ENCODE measurements at regions not wholly inside any gene's neighbourhood (a gene's known extent, or its start where the extent isn't known, plus 50 kb on each side); places are given as distances from the start of the nearest gene placed in this dataset.
A peak's percentile ranks its signal among the peaks of the same experiment; 100 is the strongest.
"Not testable (repeated sequence)": the region's sequence is repeated elsewhere in the genome, so short reads cannot be mapped to it uniquely, and the experiment has no call there.

DNA sequence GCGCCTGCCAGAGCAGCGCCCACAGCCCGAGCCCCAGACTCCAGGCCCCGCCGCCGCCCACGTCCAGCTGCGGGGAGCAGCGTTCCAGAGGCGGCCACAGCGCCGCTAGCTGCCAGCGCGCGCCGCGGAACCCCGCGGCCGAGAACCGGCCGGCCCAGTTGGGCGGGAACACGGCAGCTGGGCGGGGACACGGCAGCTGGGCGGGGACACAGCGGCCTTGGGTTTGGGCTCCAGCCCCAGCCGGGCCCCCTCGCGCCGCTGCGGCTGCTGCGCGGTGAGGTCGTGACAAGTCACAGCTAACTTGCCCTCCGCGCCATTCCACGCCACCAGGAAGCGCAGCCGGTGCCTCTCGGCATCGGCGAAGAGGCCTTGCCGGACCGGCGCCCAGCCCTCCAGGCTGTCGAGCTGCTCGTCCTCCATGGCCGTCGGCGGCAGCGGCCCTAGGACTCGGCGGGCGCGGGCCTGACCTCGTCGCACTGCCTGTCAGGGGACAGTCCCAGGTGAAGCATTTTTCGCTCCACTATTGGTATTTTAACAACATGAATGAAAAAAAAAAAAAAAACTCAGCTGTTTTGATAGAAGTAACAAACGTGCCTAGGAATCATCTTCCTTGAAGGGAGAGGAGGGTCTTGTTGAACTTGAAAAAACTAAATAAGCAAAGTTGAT, 56.6 kb upstream of the GOLGA8N start:
- not testable (repeated sequence) for H3K27ac Mint-ChIP-seq, H3K36me3 Mint-ChIP-seq, H3K27me3 Mint-ChIP-seq, H3K9me3 Mint-ChIP-seq, H3K4me1 Mint-ChIP-seq
- ATAC-seq, result peak; percentile 98
- peak overlapping the region; percentile 60 for H3K4me3 Mint-ChIP-seq

DNA sequence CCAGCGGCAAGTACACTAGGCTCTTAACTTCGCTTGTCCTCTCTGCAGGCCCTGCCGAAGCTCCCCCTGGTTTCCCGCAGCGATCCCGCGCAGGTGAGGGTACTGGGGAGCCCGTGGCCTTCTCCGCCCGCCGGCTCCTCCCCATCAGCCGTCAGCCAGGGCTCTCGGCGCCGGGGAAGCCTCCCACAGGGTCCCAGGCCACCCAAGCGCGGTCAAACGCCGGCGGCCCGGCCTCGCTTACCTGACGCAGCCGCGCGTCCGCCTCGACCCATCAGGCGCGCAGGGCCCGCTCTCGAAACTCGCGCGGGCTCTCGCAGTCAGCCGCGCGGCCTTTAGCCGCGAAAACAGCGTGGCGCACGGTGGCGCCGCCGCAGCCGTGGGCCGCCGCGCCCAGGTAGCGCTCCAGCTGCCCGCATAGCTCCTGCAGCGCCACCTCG, 57.2 kb upstream of the GOLGA8N start:
- H3K27ac Mint-ChIP-seq, H3K9me3 Mint-ChIP-seq, H3K4me3 Mint-ChIP-seq, H3K36me3 Mint-ChIP-seq, H3K27me3 Mint-ChIP-seq, H3K4me1 Mint-ChIP-seq: not testable (repeated sequence)
- peak; percentile 72 for ATAC-seq

DNA sequence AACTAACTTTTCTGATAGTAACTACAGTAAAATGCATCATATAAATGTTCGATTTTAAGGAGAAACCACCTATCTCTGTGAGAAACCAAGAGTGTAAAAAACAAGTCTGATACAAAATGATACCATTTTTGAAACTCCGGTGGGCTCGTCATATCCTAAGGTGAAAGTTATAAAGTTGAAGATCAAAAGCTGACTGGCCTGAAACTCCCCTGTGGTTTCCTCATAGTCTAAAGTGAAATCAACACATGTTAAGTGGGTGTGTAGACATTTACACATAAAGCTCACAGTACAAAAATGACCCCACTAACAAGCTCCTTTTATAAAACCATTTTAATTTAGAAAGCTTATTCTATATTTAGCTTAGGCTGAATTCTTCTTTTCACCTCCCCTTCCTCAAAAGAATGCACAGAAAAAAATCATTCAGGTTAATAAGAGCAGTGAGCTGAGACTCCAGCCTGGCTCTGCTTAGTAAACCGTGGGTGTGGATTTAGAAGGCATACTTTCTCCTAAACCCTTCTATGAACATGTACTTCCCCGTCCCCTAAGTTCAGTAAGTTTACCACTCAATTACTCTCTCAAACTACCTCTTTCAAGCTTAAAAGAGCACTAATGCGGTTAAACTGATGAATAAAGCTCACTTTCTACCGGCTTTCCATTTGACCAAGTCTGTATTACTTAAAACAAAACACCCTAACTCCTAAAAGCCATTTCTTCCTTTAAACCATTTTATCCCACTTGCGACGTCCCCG, 57.9 kb upstream of the GOLGA8N start:
- not testable (repeated sequence) for H3K4me1 Mint-ChIP-seq, H3K4me3 Mint-ChIP-seq, H3K36me3 Mint-ChIP-seq, H3K27ac Mint-ChIP-seq, H3K9me3 Mint-ChIP-seq, H3K27me3 Mint-ChIP-seq
- peak; percentile 21 for ATAC-seq

DNA sequence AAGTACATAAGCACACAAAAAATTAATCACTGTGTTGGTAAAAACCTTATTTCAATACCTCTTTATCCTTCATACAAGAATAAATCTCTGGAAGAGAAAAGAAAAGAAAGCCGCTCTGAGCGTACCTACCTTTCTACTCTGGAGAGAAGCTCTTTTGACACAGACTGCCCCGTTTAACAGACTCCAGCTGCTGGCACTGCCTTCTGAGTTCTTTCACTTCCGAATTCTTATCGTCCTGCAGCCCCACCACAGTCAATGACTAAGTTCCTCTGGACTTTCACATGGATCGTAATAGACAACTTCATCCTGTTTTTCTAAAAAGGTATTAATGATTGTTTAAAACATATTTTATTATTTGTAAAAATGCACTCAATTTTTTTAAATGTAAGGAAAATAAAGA, 67.5 kb upstream of the GOLGA8O start:
- H3K27me3 Mint-ChIP-seq, H3K4me3 Mint-ChIP-seq, H3K4me1 Mint-ChIP-seq, H3K27ac Mint-ChIP-seq, ATAC-seq, H3K9me3 Mint-ChIP-seq: not testable (repeated sequence)
- H3K36me3 Mint-ChIP-seq, result peaks cover 18% of the 10 kb centered on the region

DNA sequence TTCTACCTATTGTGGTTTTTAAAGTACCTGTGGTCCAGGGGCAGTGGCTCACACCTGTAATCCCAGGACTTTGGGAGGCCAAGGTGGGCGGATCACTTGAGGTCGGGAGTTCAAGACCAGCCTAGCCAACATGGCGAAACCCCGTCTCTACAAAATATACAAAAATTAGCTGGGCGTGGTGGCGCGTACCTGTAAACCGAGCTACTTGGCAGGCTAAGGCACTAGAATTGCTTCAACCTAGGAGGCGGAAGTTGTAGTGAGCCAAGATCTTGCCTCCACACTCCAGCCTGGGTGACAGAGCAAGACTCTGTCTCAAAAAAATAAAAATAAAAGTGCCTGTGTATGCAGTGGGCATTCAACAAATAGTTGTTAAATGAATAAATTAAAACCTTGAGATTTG, 67.0 kb upstream of the GOLGA8O start:
- not testable (repeated sequence) for H3K27me3 Mint-ChIP-seq, H3K9me3 Mint-ChIP-seq, H3K4me1 Mint-ChIP-seq, ATAC-seq, H3K4me3 Mint-ChIP-seq, H3K27ac Mint-ChIP-seq
- H3K36me3 Mint-ChIP-seq, result peaks cover 19% of the 10 kb centered on the region

DNA sequence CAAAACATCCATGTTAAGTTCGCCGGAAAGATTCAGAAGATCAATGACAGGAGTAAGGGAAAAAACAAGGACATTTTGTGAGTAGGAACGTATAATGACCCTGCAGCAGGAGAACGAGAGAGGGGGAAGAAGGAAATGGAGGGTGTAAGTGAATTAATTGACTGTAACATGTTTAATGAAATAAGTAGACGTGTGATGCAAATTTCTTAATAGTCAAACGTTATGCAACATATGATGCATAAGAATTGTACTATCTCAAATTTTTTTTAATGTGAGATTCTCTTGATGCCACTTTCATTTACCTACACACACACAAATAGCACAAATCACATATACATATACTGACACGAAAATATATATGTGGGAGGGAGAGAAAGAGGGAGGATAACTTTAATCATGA, 63.5 kb upstream of the GOLGA8O start:
- H3K27me3 Mint-ChIP-seq, H3K4me3 Mint-ChIP-seq, H3K4me1 Mint-ChIP-seq, ATAC-seq, H3K9me3 Mint-ChIP-seq, H3K27ac Mint-ChIP-seq: not testable (repeated sequence)
- H3K36me3 Mint-ChIP-seq, result peaks cover 19% of the 10 kb centered on the region

DNA sequence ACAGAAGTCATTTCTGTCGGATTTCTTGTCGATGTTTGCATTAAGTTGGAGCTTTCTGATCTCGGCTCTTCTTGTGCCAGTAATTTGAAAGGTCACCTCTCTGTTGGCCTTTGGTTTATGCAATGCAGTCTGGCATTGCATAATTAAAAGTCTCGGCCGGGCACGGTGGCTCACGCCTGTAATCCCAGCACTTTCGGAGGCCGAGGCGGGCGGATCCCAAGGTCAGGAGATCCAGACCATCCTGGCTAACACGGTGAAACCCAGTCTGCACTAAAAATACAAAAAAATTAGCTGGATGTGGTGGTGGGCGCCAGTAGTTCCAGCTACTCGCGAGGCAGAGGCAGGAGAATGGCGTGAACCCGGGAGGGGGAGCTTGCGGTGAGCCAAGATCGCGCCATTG, 62.6 kb upstream of the GOLGA8O start:
- not testable (repeated sequence) for H3K4me1 Mint-ChIP-seq, ATAC-seq, H3K27ac Mint-ChIP-seq, H3K27me3 Mint-ChIP-seq, H3K9me3 Mint-ChIP-seq, H3K4me3 Mint-ChIP-seq
- H3K36me3 Mint-ChIP-seq, result peaks cover 19% of the 10 kb centered on the region

DNA sequence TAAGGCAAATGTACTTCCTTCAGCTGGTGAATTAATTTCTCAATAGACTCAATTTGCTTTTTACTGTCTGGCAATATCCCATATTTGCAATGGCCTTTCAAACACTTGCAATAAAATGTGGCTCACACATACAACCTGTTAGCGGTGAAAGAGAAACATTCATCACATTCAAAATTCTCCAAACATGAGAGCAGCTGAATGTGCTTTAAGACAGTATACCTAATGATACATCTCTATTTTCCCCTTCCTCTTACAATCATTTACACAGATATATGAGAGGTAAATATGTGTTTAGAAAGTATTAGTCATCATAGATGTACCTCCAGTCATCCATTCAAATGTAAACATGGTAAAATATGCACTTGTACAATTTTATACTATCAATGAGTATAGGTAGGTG, 61.5 kb upstream of the GOLGA8O start:
- H3K36me3 Mint-ChIP-seq, result peaks cover 19% of the 10 kb centered on the region

DNA sequence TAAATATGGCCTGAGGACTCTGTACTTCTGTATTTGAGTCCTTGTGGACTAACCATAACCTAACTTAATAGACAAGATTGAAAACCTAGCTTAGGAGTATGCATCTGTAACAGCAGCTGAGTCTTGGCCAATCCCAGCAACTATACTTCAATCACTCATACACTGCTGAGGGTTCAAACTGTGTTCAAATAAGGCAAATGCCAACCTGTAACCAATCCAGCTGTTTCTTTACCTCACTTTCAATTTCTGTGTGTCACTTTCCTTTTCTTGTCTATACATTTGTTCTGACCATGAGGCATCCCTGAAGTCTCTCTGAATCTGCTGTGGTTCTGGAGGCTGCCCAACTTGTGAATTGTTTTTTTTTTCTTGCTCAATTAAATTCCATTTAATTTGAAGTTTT, 57.9 kb upstream of the GOLGA8O start:
- H3K27ac Mint-ChIP-seq, H3K9me3 Mint-ChIP-seq, ATAC-seq: not testable (repeated sequence)

More for the DNA sequence above, 61.5 kb upstream of the GOLGA8O start:
- not testable (repeated sequence) for ATAC-seq, H3K4me1 Mint-ChIP-seq, H3K9me3 Mint-ChIP-seq, H3K27me3 Mint-ChIP-seq, H3K4me3 Mint-ChIP-seq, H3K27ac Mint-ChIP-seq

DNA sequence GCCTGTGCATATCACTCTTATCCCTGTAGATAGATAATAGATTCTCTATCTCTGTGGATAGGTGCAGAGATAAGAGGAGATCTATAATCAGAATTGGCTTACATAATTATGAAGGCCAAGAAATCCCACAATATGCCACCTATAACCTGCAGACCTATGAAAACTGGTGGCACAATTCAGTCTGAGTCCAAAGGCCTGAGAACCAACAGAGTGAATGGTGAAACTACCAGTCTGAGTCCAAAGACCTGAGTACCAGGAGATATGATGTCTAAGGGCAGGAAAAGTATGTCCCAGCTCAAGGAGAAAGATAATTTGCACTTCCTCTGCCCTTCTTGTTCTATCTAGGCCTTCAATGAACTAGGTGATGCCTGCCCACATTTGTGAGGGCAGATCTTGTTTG, 54.6 kb upstream of the GOLGA8O start:
- H3K27me3 Mint-ChIP-seq, H3K27ac Mint-ChIP-seq, H3K4me1 Mint-ChIP-seq, H3K9me3 Mint-ChIP-seq, ATAC-seq, H3K4me3 Mint-ChIP-seq, H3K36me3 Mint-ChIP-seq: not testable (repeated sequence)

More for the DNA sequence above, 57.9 kb upstream of the GOLGA8O start:
- not testable (repeated sequence) for H3K27me3 Mint-ChIP-seq, H3K4me3 Mint-ChIP-seq, H3K4me1 Mint-ChIP-seq, H3K36me3 Mint-ChIP-seq

DNA sequence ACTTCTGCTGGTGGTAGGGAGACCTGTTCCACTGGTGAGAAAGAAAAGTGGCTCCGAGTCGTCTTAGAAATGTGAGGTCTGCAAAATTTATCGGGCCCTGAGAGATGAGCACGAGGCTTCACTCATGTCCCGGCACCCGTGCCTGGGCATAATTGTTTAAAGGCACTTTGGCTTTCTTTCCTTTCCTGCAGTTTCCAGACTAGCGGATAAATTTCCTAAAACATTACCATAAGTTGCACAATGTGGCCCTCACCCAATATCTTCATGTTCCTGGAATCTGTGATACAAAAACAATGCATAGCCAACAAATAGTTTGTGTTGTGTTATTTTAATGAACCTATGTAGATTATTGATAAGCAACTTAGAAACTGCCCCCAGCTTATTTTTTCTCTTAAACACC, 52.6 kb upstream of the GOLGA8O start:
- H3K4me1 Mint-ChIP-seq, H3K36me3 Mint-ChIP-seq, H3K9me3 Mint-ChIP-seq, H3K4me3 Mint-ChIP-seq, H3K27me3 Mint-ChIP-seq, ATAC-seq, H3K27ac Mint-ChIP-seq: not testable (repeated sequence)

DNA sequence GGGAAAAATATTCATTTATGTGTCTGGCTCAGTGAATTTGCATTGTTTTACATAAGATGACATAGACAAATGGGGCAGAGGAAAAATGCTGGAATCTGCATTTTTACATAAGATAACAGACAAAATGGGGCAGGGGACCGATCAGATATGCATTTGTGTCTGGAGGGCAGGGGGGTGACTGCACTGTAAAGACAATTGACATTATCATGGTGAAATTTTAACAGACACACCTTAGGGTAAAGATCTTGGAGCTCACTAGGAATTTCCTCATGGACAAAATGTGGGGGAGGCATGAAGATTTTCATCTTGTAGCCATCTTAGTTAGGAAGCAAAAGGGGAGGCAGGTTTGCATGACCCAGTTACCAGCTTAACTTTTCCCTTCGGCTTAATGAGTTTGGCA, 51.4 kb upstream of the GOLGA8O start:
- not testable (repeated sequence) for H3K27ac Mint-ChIP-seq, H3K4me3 Mint-ChIP-seq, H3K4me1 Mint-ChIP-seq, ATAC-seq, H3K27me3 Mint-ChIP-seq, H3K9me3 Mint-ChIP-seq, H3K36me3 Mint-ChIP-seq

DNA sequence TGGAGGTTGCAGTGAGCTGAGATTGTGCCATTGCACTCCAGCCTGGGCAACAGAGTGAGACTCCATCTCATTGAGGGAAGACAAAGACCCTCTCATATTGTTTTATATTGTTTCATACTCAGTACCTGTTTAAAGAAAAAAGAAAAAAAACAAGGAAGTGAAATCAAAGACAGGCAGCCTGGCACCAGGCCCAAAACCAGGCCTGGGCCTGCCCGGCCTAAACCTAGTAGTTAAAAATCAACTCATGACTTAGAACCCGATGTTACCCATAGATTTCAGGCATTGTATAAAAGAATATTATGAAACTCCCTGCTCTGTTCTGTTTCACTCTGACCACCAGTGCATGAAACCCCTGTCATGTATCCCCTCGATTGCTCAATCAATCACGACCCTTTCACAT, 50.2 kb upstream of the GOLGA8O start:
- H3K4me1 Mint-ChIP-seq, H3K27me3 Mint-ChIP-seq, H3K9me3 Mint-ChIP-seq, H3K4me3 Mint-ChIP-seq, H3K36me3 Mint-ChIP-seq, ATAC-seq, H3K27ac Mint-ChIP-seq: not testable (repeated sequence)

Data from stimulated activated memory B cell treated with anti-CD40 and anti-IgM and Interleukin-4, amounts not matched to agents 10 μg/mL and 1 μg/mL and 100 μg/mL, for 72 hours (primary cell).